Endothelial cell of umbilical vein (primary cell): ENCODE measurements at regions not wholly inside any gene's neighbourhood (a gene's known extent, or its start where the extent isn't known, plus 50 kb on each side); places are given as distances from the start of the nearest gene placed in this dataset.

Source experiments
- CTCF ChIP-seq, 2 donors: IDR thresholded peaks; 1 replicate in 1 of 2; 2 replicates in 1 of 2; pipeline ENCODE4 v1.5.1; 2011; ENCODE audit warnings: low read length in 2 of 2, mild to moderate bottlenecking in 2 of 2, moderate library complexity in 2 of 2, control low read depth in 1 of 2, inconsistent platforms in 1 of 2, low read depth in 1 of 2; ENCODE audit not compliant: insufficient read depth in 1 of 2; ENCODE audit errors: extremely low read depth in 1 of 2
- JUN ChIP-seq: IDR thresholded peaks from 2 replicates; pipeline ENCODE4 v1.6.1; 2011; ENCODE audit warnings: borderline replicate concordance, low read depth; ENCODE audit not compliant: insufficient read length, insufficient read depth
- MYC ChIP-seq: IDR thresholded peaks from one replicate; pipeline ENCODE4 v1.6.1; 2011; ENCODE audit warnings: mild to moderate bottlenecking, low read depth, low read length
- POLR2AphosphoS5 ChIP-seq: IDR thresholded peaks from 2 replicates; pipeline ENCODE4 v1.6.1; 2012; ENCODE audit warnings: low read depth, mild to moderate bottlenecking, control low read depth, low read length, moderate library complexity; ENCODE audit not compliant: insufficient read depth

- TF ChIP-seq CTCF (IDR thresholded peaks at IDR 0.05; ENCODE audit: extremely low read depth in 1 of 2, insufficient read depth in 1 of 2, low read depth in 1 of 2, low read length in 2 of 2) (no peak), JUN (no peak), POLR2AphosphoS5 (no peak), MYC (no peak)
Measured at GRCh38 chr6:119974430-119975159, 625.0 kb upstream of the MAN1A1 start.
